ENCODE measurements at regions not wholly inside any gene's neighbourhood (a gene's known extent, or its start where the extent isn't known, plus 50 kb on each side); places are given as distances from the start of the nearest gene placed in this dataset.

- DNase-seq: no peak
Measured at GRCh38 chr3:59290358-59290757, 240.5 kb upstream of the CFAP20DC start.

- DNase-seq: no peak
Measured at GRCh38 chr3:59289831-59290230, 240.0 kb upstream of the CFAP20DC start.

DNA sequence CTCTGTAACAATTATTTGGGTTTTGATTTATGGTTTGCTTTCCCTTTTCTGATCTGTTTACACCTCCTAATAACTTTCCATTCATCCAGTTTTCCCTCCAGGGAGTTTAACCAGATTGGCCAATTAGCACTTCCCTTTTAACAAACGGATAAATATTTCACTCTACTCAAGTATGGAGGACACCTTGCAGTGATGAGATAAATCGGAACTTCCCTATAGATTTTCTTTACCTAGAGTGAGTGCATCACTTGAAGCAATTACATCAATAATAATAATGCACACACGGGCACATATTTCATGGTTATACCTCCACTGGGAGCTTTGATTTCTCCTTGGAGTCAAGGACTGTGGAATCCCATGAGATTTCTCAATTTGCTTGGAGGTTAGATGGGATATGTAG is 239.1 kb upstream of the CFAP20DC start:
- DNase-seq: no peak

GRCh38 chr3:59286791-59287531 is 237.1 kb upstream of the CFAP20DC start:
- DNase-seq: no peak

GRCh38 chr3:59285560-59285959 is 235.7 kb upstream of the CFAP20DC start:
- no peak for DNase-seq

GRCh38 chr3:59284926-59285325 is 235.1 kb upstream of the CFAP20DC start:
- no peak for DNase-seq

DNA sequence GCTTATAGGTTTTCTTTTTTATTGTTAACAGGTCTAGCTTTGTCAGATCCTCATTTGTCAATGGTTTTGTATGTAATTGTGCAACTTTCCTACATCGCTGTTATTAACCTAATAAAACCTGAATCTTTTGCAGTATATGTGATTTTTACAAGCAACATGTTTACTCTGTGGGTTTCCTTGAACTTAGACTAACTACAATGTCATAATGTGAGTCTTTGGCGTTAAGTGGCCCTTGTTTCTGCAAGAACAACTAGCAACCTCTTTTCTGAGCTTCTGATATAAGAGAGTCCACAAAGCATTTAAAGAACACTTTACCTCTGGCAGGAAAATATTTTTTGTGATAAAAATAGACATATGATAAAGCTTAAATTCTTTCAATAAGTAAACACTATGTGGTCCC is 230.3 kb upstream of the CFAP20DC start:
- no peak for DNase-seq

- DNase-seq: no peak
Measured at GRCh38 chr3:59277816-59278215, 228.0 kb upstream of the CFAP20DC start.

- no peak for DNase-seq
Measured at GRCh38 chr3:59277201-59277600, 227.4 kb upstream of the CFAP20DC start.

DNA sequence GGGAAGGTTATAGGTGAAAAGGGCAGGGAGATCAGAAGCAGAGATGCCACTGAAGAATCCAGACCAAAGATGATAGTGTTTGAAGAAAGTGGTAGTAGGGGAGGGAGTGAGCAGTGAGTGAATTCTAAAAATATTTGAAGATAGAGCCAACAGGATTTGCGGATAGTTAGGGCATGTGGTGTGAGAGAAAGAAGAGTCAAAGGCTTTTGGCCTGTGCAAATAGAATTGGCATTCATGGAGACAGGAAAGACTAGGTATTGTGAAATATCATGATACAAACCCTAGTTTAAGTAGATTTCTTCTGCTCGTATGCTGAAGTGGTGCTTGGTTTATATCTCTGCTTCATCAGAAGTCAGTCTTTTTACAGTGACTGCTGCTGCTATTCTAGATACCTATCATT is 224.2 kb upstream of the CFAP20DC start:
- no peak for DNase-seq

DNA sequence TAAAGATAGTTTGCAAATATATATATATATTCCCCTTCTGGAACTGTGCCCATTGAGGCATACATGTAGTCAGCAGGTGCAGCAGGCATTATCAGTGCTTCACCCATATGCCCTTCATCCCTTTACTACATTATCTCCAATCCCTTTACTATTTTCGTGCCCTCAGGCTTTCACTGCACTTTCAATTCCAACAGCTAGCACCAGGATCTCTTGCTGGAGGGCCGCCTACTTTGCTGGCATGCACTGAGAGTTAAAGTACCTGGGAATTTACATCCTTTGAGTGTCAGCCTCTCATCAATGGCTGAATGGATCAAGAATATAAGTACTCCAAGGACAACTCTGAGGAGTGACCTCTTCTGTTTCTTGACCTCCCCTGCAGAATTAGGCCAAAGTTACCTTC is 222.1 kb upstream of the CFAP20DC start:
- DNase-seq: no peak

- DNase-seq: no peak
Measured at GRCh38 chr3:59270921-59271320, 221.1 kb upstream of the CFAP20DC start.

DNA sequence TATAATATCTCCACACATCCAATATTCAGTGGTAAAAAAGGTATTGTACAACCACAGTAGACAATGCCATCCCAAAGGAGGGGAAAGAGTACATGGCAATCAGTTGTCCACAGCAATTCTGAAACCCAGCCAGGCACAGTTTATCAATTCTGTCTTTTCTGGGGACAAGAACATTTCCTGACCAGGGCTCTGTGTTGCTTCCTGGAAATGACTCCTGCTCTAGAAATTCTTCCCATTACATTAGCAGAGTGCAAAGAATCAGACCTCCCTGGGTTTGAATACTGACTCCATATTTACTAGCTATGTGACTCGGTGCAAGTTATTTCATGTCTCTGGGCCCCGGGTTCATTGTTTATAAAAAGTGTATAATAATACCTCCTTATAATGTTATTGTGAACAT is 220.4 kb upstream of the CFAP20DC start:
- no peak for DNase-seq

DNA sequence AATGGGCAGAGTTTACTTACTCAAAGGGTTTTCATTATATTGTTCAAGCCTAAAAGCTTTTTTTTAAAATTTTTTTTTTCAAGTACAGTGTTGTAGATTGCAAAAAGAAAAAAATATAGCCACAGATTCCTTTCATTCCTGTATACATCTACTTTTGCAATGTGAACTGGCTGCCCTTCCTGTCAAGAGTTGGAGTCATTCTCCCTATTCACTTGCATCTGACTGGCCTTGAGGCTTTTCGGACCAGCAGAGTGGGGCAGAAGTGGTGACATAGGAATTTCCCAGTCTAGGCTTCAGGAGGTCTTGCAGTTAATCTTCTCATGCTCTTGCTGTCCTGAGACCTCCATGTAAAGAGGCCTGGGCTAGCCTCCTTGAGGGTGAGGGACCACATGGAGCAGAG is 218.3 kb upstream of the CFAP20DC start:
- DNase-seq: no peak

GRCh38 chr3:59267021-59267420 is 217.2 kb upstream of the CFAP20DC start:
- DNase-seq: no peak

DNA sequence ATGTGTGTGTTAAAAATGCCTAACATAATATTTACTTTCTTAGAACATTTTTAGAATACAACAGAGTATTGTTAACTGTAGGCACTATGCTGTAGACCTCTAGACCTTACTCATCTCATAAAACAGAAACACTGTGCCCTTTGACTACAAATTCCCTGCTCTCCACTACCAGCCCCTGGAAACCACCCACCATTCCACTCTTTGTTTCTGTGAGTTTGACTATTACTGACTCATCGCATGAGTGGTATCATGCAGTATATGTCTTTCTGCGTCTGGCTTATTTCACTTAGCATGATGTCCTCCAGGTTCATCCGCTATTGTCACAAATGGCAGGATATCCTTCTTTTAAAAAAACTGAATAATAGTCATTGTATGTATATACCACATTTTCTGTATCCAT is 216.7 kb upstream of the CFAP20DC start:
- DNase-seq: no peak

DNA sequence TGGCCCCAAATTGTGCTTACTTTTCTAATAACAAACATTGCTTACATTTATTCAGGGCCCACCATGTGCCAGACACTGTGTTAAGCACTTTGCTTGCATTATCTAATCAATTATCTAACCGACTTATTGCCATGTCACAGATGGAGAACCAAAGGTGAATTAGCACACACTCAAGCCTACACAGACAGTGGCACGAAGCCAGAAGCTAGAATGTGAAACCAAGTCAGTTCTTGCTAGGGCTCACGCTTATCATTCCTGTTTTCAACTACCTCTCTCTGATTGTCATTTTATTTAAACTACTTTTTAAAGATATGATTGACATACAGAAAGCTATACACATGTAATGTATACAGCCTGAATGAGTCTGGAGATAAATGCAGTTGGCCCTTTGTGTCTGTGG is 215.7 kb upstream of the CFAP20DC start:
- DNase-seq: no peak

DNA sequence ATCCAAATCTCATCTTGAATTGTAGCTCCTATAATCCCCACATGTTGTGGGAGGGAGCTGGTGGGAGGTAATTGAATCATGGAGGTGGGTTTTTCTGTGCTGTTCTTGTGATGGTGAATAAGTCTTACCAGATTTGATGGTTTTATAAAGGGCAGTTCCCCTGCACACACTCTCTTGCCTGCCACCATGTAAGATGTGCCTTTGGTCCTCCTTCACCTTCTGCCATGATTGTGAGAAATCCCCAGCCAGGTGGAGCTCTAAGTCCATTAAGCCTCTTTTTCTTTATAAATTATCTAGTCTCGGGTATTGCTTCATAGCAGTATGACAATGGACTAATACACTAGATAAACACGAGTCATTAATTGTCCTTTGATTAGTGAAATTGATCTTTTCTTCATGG is 214.5 kb upstream of the CFAP20DC start:
- no peak for DNase-seq

DNA sequence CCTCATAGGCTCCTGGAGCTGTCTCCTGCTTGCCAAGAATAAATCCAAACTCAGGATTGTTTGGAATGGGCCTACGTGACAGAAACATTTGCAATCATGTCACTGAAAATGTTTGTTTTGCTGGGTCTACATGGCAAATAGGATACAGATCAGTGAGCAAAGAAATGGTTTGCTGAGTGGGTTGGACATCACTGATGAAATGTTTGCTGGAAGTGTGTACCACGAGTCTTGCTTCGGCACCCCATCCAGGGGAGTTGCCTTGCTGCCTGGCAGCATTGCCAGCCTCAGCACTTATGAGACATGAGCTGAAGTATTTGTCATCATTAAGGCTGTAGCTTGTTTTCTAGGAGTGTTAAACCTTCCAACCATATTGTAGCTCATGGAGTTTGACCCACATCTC is 213.3 kb upstream of the CFAP20DC start:
- no peak for DNase-seq

- no peak for DNase-seq
Measured at GRCh38 chr3:59262076-59262498, 212.3 kb upstream of the CFAP20DC start.

DNA sequence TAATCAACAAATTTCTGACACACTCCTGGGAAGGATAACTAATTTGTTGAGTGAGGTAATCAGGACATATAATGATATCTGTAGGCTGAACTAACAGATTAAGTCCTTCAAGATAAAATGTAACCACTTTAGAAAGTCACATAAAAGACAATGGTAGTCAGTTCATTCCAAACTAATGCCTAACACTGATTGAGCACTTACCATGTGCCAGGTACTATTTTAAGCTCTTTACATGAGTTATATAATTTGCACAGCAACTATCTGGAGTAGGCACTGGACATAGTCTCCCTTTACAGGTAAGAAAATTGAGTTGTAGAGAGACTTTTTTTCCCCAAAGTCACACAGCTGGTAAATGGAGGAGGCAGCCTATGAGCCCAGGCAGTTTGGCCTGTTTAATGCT is 211.2 kb upstream of the CFAP20DC start:
- no peak for DNase-seq

- no peak for DNase-seq
Measured at GRCh38 chr3:59258550-59259260, 208.9 kb upstream of the CFAP20DC start.

- no peak for DNase-seq
Measured at GRCh38 chr3:59257506-59257905, 207.7 kb upstream of the CFAP20DC start.

DNA sequence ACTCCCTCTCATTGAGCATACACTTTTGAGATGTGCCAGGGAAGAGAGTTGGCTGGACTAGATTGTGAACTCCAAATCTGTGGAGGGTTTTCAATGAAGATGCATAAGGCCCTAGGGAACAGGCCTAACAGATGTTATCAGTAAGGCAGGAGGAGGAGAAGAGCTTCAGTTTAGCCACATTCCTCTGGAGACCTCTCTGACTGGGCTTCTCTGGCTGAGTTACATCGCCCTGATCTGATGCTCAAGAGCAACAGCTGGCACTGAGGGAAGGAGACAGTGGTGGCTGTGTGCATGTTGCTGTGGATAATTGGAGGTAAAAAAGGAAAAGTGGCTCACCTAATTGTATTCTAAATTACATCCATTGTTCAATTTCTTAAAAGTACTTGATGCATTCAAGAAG is 206.4 kb upstream of the CFAP20DC start:
- no peak for DNase-seq
